SK-N-SH treated with all-trans-retinoic acid at 6 μM for 48 hours (cell line): ENCODE measurements at regions not wholly inside any gene's neighbourhood (a gene's known extent, or its start where the extent isn't known, plus 50 kb on each side); places are given as distances from the start of the nearest gene placed in this dataset.

Experiments
- BACH2 ChIP-seq: fragments of 250-450 bp; sonication (Bioruptor Pico); IDR thresholded peaks from 2 replicates; pipeline ENCODE4 v1.9.0; 2021; ENCODE audit warnings: mild to moderate bottlenecking, borderline replicate concordance
- TCF4 ChIP-seq: fragments of 250-450 bp; sonication (Bioruptor Pico); IDR thresholded peaks from 2 replicates; pipeline ENCODE4 v1.8.0; 2021; ENCODE audit warnings: mild to moderate bottlenecking, moderate library complexity, borderline replicate concordance

GRCh38 chr10:62560201-62560819 lies 186.1 kb downstream of the ZNF365 start:
- TF ChIP-seq BACH2 (no peak), TCF4 (no peak)
